Fibroblast of skin of abdomen (primary cell): ENCODE measurements at regions not wholly inside any gene's neighbourhood (a gene's known extent, or its start where the extent isn't known, plus 50 kb on each side); places are given as distances from the start of the nearest gene placed in this dataset.

Experiments
- DNase-seq: peaks from one replicate; pipeline ENCODE4 v3.0.0-alpha.2; 2013

- no peak for DNase-seq
These were observed 602.5 kb upstream of the ARGLU1 start for GRCh38 chr13:107170270-107170931.

DNA sequence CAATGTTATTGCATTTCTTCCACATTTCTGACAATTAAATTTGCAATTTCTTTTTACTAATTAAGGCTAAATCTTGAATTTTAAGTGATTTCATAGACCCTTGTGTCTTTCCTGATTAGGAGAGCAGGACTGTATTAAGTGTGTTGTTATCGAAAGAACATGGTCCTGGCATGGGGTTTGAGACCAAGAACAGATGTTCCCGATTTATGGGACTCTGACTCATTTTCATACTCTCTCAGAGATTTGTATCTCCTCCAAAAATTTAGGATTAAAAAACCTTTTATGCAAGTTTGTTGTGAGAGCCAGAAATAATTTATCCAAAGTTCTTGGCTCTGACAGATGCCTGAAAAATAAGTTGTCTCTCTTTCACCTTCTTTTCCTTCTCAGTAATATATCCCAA is 589.3 kb upstream of the ARGLU1 start:
- peak; percentile 52 for DNase-seq

DNA sequence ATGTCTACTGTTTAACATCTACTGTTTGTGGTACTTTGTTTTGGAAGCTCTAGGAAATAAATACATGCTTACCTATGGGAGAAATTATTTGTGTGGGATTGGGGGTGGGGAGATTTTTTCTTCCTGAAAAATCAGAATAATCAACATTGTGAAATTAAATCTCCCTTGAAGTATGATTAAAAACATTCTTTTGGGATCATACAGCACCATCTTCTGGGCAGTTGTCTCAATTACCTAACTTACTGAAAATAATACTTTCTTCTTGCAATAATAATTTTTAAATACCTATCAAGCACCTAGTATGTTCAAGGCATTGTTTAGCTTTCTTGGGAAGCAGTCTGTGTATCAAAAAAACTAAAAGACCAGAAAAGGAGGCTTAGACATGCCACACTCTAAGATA is 576.5 kb upstream of the ARGLU1 start:
- no peak for DNase-seq

DNA sequence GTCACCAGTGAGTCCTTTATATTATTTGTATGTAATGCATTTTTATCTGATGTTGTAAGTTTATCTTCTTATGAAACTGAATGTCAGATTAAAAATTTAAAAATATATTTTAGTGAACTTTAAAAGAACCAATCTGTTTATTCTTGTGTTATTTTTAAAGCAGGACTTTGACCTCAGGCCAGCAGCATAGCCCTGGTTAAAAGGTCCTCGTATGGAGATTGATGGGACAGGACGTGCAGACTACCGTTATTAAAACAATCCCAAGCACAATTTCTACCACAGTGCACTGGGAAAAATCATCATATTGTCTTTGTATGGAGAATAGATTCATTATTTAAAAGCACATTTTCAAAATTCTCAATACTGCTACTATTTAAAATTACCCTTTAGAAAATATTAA is 573.8 kb upstream of the ARGLU1 start:
- no peak for DNase-seq

GRCh38 chr13:107139006-107139405 is 571.1 kb upstream of the ARGLU1 start:
- DNase-seq, result no peak

- peak; percentile 4 for DNase-seq
These were observed 570.5 kb upstream of the ARGLU1 start for GRCh38 chr13:107138486-107138885.

DNA sequence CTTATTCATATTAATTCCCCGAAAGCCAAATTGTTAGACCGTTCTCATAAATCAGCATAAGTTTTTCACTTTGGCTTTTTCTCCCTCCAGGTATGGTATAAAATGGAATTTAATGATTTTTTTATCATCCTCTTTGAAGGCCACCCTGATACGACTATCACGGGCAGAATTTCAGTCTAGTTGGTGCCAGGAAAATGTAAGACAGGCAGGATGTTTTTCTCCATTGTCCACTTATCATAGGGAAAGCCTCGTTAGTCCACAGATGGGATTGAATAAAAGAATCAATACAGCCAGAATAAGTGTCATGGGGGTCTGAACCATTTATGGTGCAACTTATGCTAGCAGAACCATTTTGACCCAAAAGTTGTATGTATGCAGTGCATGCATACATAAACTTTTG is 566.0 kb upstream of the ARGLU1 start:
- no peak for DNase-seq

GRCh38 chr13:107130566-107130965 is 562.6 kb upstream of the ARGLU1 start:
- no peak for DNase-seq

- DNase-seq, result no peak
These were observed 556.8 kb upstream of the ARGLU1 start for GRCh38 chr13:107124730-107125129.

DNA sequence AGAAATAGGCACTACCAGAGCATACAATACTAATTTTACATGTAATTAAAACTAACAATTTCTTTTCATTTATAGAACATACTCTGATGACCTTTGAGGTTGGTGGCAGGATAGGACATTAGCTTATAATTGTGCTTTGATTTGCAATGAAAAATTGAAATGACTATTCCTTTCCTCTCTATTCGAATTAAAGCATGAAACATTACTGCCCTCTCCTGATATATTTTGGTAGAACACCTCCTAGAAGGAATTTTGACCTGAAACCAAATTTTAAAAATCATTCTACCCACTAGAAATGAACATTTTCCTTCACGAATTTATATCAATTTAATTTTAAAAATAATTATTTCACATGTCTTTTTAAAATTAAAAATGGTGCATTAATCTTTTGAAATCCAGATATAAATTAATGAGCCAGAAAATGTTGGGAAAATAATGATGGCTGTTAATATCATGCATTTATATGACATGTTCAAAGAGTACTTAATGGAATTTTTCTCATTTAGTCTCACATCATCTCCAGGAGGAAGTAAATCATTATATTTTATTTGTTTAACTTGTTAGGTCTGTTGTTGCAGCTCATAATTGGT is 556.3 kb upstream of the ARGLU1 start:
- peak; percentile 19 for DNase-seq

- no peak for DNase-seq
These were observed 553.9 kb upstream of the ARGLU1 start for GRCh38 chr13:107121793-107122192.

- DNase-seq, result no peak
These were observed 552.3 kb upstream of the ARGLU1 start for GRCh38 chr13:107119989-107120881.

GRCh38 chr13:107118506-107118905 is 550.6 kb upstream of the ARGLU1 start:
- no peak for DNase-seq

GRCh38 chr13:107117327-107118012 is 549.5 kb upstream of the ARGLU1 start:
- peak; percentile 12 for DNase-seq

- DNase-seq, result no peak
These were observed 545.5 kb upstream of the ARGLU1 start for GRCh38 chr13:107113387-107113786.

DNA sequence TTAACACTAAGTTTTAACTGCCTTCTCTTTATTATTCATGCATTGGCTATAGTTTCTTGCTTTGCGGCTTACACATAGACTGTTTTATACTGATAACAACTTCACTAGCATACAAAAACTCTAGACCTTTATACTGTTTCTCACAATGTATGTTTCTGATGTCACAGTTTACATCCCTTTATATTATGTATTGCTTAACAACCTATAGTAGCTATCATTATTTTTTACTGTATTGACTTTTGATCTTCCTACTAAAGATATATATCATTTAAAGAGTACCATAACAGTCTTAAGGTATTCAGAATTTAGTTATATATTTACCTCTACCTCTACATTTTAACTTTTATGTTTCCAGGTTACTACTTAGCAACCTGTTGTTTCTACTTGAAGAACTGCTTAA is 543.3 kb upstream of the ARGLU1 start:
- DNase-seq, result no peak

DNA sequence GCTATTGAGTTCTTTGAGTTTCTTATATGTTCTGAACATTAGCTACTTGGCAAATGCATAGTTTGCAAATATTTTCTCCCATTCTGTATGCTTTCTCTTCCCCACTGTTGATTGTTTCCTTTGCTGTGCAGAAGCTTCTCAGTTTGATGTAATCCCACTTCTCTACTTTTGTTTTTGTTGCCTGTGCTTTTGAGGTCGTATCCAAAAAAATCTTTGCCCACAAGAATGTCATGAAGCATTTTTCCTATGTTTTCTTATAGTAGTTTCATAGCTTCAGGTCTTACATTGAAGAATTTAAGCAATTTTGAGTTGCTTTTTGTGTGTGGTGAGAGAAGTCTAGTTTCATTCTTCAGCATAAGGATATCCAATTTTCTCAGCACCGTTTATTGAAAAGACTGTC is 536.7 kb upstream of the ARGLU1 start:
- peak; percentile 27 for DNase-seq

- no peak for DNase-seq
These were observed 534.7 kb upstream of the ARGLU1 start for GRCh38 chr13:107102676-107103075.

DNA sequence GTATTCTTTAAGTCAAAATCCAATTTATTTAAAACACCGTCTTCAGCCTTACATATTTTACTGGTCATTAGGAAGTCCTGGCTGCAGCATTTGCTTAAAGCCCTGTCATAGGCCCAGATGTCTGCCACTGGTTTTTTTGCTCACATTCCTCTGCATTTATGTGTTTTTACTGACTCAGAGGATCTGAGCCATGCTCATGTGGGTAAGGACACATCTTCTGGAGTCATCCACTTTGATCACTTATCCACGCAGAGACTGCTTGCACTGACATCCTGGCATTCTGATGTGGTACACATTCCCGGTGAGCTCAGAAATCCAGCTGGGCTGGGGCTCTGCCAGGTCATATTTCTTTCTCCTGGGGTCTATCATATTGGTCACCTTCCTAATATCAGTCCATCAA is 531.7 kb upstream of the ARGLU1 start:
- peak; percentile 82 for DNase-seq

DNA sequence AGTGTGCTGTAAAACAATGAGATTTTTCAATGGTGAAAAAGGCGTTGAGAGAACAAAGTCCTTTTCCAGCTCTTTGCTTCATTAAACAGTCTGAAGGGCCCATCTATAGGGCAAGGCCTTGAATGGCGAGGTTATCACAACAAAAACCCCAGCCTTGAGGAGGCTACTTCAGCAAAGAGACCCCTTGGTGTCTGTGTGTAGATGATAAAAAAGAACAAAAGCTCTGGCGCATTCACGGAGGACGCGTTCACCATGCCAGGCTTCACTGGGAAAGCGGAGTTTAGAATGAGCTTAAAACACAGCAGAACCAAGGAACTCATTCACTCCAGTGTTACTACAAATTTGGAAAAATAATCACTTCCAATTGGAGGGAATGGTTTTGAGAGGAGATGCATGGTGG is 530.0 kb upstream of the ARGLU1 start:
- no peak for DNase-seq

DNA sequence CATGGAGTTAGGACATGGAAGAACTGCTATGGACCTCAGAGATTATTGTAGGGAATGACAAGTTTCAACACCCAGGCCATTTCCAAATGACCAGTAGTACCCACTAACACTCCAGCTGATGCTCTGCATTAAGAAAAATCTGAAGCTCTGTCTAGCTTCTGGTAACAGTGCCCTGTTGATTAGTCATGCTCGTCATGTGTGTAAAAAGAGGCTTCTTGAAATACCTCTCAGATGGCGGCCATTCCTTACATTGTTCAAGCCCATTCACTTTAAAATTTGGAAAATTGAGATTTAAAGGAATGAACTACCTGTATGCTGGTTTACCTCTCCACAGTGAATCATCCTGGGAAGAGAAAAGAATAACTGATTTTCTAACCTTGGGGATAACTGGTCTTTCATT is 527.9 kb upstream of the ARGLU1 start:
- no peak for DNase-seq

DNA sequence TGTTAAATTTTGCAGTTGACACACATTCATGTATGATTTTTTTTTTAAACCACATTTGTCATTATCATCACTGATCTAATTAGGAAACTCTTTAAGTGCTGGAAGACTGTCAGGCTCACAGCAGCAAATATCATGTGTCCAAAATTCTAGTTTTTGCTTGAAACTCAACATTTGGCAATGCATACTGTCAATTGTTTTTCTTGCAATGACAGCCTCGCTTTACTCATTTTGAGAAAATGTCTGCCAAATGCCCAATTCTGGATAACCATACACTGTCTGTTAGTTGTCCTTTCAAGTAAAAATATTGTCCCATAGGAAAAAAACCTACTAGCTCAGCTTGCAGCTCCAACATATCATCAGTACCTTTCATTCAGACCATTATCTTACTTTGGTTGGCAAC is 523.9 kb upstream of the ARGLU1 start:
- no peak for DNase-seq

- no peak for DNase-seq
These were observed 523.5 kb upstream of the ARGLU1 start for GRCh38 chr13:107091428-107091827.
